Stimulated activated CD4-positive, alpha-beta T cell treated with anti-CD3 and anti-CD28 coated beads, Interleukin-1b, Interleukin-23, amount 100 ng/mL, for 48 hours (primary cell): ENCODE measurements at regions not wholly inside any gene's neighbourhood (a gene's known extent, or its start where the extent isn't known, plus 50 kb on each side); places are given as distances from the start of the nearest gene placed in this dataset.
"Not testable (repeated sequence)": the region's sequence is repeated elsewhere in the genome, so short reads cannot be mapped to it uniquely, and the experiment has no call there.

ENCODE experiments used
- DNase-seq: peaks from one replicate; pipeline ENCODE4 v3.0.0-alpha.2; 2020

- no peak for DNase-seq
Observed at GRCh38 chrY:7871304-7871932, 959.9 kb upstream of the AMELY start.

DNA sequence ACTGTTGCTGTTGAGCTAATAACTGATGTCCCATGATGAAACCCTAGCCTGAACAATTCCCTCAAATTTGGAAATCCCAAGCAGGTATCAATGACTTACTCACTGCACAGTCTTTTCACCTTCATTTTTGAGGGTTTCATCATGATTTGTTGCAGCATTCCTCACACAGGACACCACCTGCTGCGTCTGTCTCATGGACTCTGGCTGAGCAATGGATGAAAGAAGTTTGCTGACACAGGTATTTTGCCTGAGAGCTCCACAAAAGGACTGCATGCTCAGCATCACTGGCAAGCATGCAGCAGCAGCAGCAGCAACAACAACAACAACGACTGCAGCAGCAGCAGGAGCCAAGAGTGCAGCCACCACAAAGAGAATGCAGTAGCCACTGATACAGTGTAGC is 955.4 kb upstream of the AMELY start:
- no peak for DNase-seq

- no peak for DNase-seq
Observed at GRCh38 chrY:7860781-7861614, 949.4 kb upstream of the AMELY start.

GRCh38 chrY:7850191-7850590 is 938.6 kb upstream of the AMELY start:
- no peak for DNase-seq

DNA sequence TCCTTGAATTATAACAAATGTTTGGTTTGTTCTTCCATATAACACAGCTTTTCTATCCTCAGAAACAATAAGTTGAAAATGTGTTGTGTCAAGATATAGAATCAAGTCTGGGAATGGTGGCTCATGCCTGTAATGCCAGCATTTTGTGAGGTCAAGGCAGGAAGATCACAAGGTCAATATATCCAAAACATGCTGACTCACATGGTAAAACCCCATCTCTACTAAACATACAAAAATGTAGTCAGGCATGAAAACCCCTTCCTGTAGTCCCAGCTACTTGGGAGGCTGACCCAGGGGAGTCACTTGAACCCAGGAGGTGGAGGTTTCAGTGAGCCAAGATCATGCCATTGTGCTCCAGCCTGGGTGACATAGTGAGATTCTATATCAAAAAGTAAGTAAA is 934.2 kb upstream of the AMELY start:
- no peak for DNase-seq

- no peak for DNase-seq
Observed at GRCh38 chrY:7837046-7837445, 925.5 kb upstream of the AMELY start.

GRCh38 chrY:7836366-7836765 is 924.8 kb upstream of the AMELY start:
- DNase-seq = no peak

DNA sequence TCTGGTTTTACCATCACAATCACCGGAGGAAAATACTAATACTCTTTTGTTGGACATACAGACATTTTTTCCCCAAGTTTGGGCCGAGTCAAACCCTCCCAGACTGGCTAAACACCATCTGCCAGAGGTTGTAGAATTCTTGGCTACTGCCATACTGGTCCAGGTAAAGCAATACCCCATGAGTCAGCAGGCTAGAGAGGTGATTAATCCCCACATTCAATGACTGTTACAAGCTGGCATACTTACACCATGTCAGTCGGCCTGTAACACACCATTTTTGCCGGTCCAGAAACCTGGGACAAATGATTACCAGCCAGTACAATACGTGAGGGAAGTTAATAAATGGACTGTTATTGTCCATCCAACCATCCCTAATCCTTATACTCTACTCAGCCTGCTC is 923.9 kb upstream of the AMELY start:
- no peak for DNase-seq

DNA sequence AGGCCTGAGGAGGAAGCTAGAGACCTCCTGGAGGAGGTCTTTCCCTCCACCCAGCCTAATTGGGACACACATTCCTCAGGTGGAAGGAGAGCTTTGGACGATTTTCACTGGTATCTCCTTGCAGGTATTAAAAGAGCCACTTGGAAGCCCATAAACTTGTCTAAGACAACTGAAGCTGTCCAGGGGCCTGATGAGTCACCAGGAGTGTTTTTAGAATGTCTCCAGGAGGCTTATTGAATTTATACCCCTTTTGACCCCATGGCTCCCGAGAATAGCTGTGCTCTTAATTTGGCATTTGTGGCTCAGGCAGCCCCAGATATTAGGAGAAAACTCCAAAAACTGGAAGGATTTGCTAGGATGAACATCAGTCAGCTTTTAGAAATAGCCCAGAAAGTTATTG is 922.7 kb upstream of the AMELY start:
- DNase-seq = no peak

DNA sequence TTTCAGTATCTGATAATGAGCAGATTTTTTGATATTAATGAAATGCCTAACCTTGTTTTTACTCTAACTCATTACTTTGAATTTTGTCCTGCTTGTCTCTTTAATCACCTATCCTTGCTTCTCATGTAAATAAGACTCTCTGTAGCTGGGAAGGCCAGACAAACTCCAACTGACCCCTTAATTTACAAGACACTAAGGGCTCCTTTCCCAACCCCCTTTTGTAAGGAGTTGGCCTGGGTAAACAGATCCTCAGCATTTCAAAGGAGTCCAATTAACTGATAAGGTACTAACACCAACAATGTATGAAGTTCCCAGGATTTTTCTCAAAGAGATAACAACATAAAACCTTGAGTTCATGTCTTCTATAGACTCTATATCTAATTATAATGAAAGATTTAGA is 919.3 kb upstream of the AMELY start:
- not testable (repeated sequence) for DNase-seq

- no peak for DNase-seq
Observed at GRCh38 chrY:7826533-7826932, 915.0 kb upstream of the AMELY start.

DNA sequence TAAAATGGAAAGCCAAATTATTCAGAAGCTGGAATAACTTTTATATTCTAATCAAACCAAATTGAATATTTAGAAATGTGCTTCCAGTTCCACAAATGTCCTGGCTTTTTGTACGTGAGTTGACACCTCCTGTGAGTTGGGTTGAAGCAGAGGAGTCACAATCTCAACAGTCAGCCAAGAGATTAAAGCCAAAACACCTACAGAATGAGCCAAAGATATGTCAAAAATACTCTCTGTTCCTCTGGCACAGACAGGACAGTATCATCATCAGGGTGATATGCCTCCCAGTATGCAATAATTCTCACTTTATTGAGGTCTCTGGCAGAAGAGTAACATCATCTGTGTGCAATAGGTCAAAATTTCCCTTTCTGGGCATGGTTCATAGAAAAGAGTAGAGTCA is 914.3 kb upstream of the AMELY start:
- no peak for DNase-seq

DNA sequence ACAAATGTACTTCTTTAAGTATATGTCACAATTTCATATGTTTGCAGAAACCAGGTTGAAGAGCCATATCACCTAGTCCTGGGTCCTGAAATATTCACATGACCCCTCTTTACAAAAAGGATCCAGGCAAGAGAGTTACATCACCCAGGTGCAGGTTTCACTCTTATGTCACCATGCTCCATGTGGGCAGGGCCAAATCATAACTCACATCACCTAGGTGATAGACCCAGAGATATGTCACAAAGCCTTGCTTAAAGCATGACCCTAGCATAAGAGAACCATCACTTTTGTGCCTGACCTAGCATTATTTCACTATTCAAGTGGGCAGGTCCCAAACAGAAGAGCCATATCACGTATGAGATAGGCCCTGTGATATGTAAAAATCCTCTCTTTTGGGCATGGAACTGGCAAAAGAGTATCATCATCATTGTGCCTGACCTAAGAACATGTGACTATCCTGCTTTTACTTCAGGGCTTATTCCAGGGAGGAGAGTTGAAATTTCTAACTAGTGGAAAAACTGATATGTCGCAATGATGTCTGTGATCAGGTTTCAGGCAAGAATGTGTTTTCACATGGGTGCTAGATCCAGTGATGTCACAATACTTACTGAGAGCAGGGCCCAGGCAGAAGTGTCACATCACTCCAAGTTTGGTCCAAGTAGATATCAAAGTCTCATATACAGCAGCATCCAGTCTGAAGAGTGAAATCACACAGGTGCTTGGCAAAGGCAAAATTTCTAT is 909.9 kb upstream of the AMELY start:
- DNase-seq = no peak

GRCh38 chrY:7818924-7819323 is 907.4 kb upstream of the AMELY start:
- DNase-seq = no peak

DNA sequence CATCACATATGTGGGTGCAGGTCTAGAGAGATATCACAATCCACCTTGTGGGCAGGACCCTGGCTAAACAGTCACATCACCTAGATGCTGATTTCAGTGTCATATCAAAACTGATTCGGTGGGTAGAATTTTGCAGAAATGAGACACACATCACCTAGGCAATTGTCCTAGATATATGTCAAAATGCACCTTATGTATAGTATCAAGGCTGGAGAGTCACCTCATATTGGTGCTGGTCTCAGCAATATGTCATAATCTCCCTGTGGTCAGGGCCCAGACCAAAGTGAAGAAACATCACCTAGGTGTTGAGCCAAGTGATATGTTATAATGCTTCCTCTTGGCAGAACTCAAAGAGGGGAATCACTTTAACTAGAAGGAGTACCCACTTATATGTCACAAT is 905.0 kb upstream of the AMELY start:
- DNase-seq = no peak

DNA sequence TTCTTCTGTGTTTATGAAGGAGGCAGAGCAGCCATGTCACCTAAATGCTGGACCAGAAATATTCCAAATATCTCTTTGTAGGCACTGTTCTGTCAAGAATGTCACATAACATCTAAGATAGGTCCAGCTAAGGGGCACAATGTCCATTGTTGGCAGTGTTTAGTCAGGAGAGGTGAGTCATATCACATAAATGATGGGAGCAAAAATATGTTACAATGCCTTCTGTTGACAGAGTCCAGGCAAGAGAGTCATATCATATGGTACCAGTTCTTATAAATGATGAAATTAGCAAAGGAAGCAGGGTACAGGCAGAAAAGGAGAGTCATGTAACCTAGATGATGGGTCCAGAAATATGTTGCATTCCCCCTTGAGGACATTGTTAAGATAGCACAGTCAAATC is 904.4 kb upstream of the AMELY start:
- no peak for DNase-seq

- no peak for DNase-seq
Observed at GRCh38 chrY:7815285-7815684, 903.7 kb upstream of the AMELY start.

- DNase-seq = no peak
Observed at GRCh38 chrY:7814361-7814760, 902.8 kb upstream of the AMELY start.

DNA sequence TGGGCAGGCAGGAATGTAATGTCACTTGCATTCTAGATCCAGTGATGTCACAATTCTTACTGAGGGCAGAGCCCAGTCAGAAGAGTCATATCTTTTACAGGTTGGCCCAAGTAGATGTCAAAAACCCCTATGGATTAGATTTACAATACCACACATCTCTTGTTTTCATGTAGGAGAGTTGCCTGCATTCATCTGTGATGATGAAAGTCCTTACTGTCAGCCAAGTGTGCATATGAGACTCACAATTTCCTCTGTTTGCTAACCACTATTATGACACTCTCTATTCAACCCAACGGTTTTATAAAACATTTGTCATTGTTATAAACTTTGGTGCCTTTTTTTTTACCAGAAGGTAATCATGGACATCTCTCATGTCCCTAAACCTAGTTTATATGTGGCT is 898.8 kb upstream of the AMELY start:
- DNase-seq = no peak

DNA sequence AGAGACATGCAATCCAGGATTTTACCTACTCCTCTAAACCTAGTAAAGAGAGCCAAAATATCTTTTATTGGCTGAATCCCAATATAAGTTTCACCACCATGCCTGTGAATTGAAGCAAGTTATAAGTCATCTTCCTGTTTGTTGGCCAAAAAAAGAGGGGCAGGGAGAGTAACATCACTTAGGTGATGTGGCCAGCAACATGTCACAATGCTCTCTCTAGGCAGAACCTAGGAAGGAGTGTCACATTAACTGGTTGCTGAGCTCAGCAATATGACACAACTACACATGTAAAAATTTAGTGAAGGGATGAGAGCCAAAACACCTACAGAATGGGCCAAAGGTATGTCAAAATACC is 895.9 kb upstream of the AMELY start:
- no peak for DNase-seq

DNA sequence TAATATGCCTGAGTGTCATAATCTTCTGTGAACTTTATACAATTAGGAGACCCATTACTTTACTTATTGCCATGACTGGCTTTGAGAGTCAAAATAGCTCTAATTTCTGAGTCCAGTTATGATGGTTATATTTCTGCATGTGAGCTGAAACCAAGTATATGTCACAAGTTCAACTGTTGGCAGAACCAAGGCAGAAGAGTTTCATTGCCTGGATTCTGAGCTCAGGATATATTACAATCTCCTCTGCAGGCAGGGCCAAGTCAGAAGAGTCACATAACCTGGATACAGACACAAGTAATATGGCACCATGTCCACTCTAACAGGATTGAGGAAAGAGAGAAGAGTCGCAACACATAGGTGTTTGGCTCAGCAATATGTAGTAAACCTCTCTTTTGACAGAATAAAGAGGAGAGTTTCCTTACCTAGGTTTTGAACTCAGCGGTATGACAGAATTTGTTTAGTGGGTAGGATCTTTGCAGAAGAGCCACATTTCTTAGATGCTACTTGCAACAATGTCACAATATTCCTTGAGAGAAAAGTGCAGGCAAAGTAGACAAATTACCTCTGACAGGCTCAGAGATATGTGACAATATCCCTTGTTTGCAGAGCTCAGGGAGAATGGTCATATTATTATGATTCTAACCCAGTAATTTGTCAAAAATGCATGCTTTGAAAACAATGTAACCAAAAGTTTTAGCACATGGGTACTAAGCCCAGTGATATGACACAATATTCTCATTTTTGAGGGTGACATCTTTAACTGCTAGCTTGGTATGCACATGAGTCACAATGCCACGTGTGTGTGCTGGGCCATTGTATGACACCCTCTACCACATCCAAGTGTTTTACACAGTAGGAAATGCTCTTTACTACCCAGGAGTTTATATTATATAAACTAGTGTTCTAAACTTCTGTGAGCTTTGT is 895.3 kb upstream of the AMELY start:
- DNase-seq = no peak

GRCh38 chrY:7805624-7806023 is 894.1 kb upstream of the AMELY start:
- DNase-seq = no peak

GRCh38 chrY:7803737-7804136 is 892.2 kb upstream of the AMELY start:
- no peak for DNase-seq
